Nephron progenitor cell (in vitro differentiated cells): ENCODE measurements at regions not wholly inside any gene's neighbourhood (a gene's known extent, or its start where the extent isn't known, plus 50 kb on each side); places are given as distances from the start of the nearest gene placed in this dataset.

Source experiments
- DNase-seq: peaks from one replicate; pipeline ENCODE4 v3.0.0; 2021
- H3K27ac Mint-ChIP-seq: 2 replicates; pipeline ENCODE4 v1.8.0; 2021; ENCODE audit warnings: mild to moderate bottlenecking, moderate library complexity, mixed read lengths
- H3K27me3 Mint-ChIP-seq: 2 replicates; pipeline ENCODE4 v1.8.0; 2021; ENCODE audit warnings: mild to moderate bottlenecking, low read depth, mixed read lengths; ENCODE audit not compliant: poor library complexity
- H3K36me3 Mint-ChIP-seq: 2 replicates; pipeline ENCODE4 v1.8.0; 2021; ENCODE audit warnings: low read depth, mixed read lengths
- H3K4me1 Mint-ChIP-seq: 2 replicates; pipeline ENCODE4 v1.8.0; 2021; ENCODE audit warnings: mixed read lengths
- H3K4me3 Mint-ChIP-seq: 2 replicates; pipeline ENCODE4 v1.8.0; 2021; ENCODE audit warnings: mild to moderate bottlenecking, moderate library complexity, mixed read lengths
- H3K9me3 Mint-ChIP-seq: 2 replicates; pipeline ENCODE4 v1.8.0; 2021; ENCODE audit warnings: mild to moderate bottlenecking, moderate library complexity, mixed read lengths
- CTCF ChIP-seq: fragments of 200-600 bp; sonication (generic); IDR thresholded peaks from 2 replicates; pipeline ENCODE4 v1.5.0; 2021; ENCODE audit warnings: antibody characterized with exemption

GRCh38 chr11:98455500-98456307, 565.0 kb upstream of the CNTN5 start:
- no peak for TF ChIP-seq CTCF
- no peak overlapping the region for H3K4me3 Mint-ChIP-seq
- H3K4me1 Mint-ChIP-seq: peaks cover 5% of the 10 kb centered on the region
- no peak overlapping the region for H3K27ac Mint-ChIP-seq
- H3K9me3 Mint-ChIP-seq: no peaks in the 10 kb centered on the region
- DNase-seq: no peak
- H3K36me3 Mint-ChIP-seq: no peaks in the 10 kb centered on the region
- peaks cover 3% of the 10 kb centered on the region for H3K27me3 Mint-ChIP-seq

GRCh38 chr11:98456308-98456680, 564.5 kb upstream of the CNTN5 start:
- H3K4me1 Mint-ChIP-seq: peaks cover 5% of the 10 kb centered on the region
- no peak for TF ChIP-seq CTCF
- no peak overlapping the region for H3K4me3 Mint-ChIP-seq
- DNase-seq: no peak
- H3K27me3 Mint-ChIP-seq: peaks cover 3% of the 10 kb centered on the region
- H3K36me3 Mint-ChIP-seq: no peaks in the 10 kb centered on the region
- no peaks in the 10 kb centered on the region for H3K9me3 Mint-ChIP-seq
- H3K27ac Mint-ChIP-seq: no peak overlapping the region

DNA sequence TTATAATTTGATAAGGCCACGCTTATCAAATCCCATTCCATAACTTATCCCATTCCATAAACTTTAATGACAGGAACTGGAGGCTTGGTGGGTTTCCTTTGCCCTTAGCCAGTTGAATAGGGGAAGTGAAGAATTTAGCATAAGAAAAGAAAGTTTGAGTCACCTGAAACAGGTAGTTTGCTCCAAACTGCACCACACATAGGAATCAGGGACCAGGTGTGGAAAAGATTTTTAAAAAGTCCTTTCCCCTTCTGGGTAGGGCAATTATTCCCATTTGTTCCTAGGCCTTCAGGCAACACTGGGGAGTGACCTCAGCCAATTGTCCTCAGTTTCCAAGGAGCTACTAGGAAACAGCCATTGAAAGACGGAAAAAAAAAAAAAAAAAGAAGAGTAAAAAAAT, 525.7 kb upstream of the CNTN5 start:
- Mint-ChIP-seq H3K27ac (no peak overlapping the region), H3K4me1 (no peaks in the 10 kb centered on the region), H3K4me3 (no peak overlapping the region), H3K36me3 (no peaks in the 10 kb centered on the region), H3K27me3 (no peaks in the 10 kb centered on the region), H3K9me3 (no peaks in the 10 kb centered on the region)
- TF ChIP-seq CTCF: no peak
- no peak for DNase-seq

DNA sequence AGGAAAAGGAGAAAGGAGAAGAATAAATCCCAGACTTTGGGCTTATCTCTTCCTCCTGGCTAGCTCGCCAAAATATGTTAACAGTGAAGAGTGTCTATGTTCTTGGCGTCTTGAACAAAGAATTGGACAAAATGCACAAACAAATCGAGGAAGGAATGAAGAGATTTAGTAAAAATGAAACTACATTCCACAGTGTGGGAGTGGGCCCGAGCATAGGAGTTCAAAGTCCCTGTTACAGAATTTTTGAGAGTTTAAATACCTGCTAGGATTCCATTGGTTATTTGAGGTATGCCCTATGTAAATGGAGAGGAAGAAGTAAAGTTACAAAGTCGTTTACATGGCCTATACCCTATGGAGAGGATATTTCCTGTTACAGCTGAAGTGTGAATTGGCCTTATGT, 525.1 kb upstream of the CNTN5 start:
- no peak overlapping the region for H3K4me3 Mint-ChIP-seq
- no peak for TF ChIP-seq CTCF
- H3K4me1 Mint-ChIP-seq: no peaks in the 10 kb centered on the region
- no peaks in the 10 kb centered on the region for H3K9me3 Mint-ChIP-seq
- H3K27me3 Mint-ChIP-seq: no peaks in the 10 kb centered on the region
- no peaks in the 10 kb centered on the region for H3K36me3 Mint-ChIP-seq
- no peak overlapping the region for H3K27ac Mint-ChIP-seq
- no peak for DNase-seq

- no peaks in the 10 kb centered on the region for H3K36me3 Mint-ChIP-seq
- no peak for DNase-seq
- H3K27me3 Mint-ChIP-seq: no peaks in the 10 kb centered on the region
- peaks cover 14% of the 10 kb centered on the region for H3K9me3 Mint-ChIP-seq
- no peak overlapping the region for H3K27ac Mint-ChIP-seq
- no peak for TF ChIP-seq CTCF
- H3K4me1 Mint-ChIP-seq: no peaks in the 10 kb centered on the region
- no peak overlapping the region for H3K4me3 Mint-ChIP-seq
These were observed 513.5 kb upstream of the CNTN5 start for GRCh38 chr11:98507208-98507607.

DNA sequence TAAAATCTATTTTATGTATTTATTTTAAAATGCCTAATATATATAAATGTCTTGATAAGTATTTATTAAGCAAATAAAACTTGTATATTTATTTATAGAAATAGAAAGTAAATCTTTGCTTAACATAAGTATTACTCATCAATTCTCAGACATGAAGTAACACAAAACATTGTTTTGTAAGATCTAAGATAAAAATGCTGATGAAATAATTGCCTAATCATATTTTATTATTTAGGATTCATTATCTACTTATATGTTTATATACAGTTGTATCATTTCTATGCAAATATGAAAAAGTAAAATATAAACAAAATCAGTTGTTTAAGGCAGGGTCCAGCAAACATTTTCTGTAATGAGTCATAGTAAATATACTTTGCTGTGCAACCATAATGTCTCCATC, 507.8 kb upstream of the CNTN5 start:
- Mint-ChIP-seq H3K27ac (no peak overlapping the region), H3K4me1 (no peaks in the 10 kb centered on the region), H3K36me3 (no peaks in the 10 kb centered on the region), H3K27me3 (no peaks in the 10 kb centered on the region), H3K4me3 (no peak overlapping the region), H3K9me3 (peaks cover 4% of the 10 kb centered on the region)
- no peak for TF ChIP-seq CTCF
- DNase-seq: no peak
